IMR-90 (cell line): ENCODE measurements at regions not wholly inside any gene's neighbourhood (a gene's known extent, or its start where the extent isn't known, plus 50 kb on each side); places are given as distances from the start of the nearest gene placed in this dataset.

Experiments used
- ATAC-seq: fragments of 200-7000 bp; cut with Tn5 transposase; 2 replicates; pipeline ENCODE4 v1.9.1; 2020; ENCODE audit warnings: low read depth, mild to moderate bottlenecking, moderate library complexity
- BruUV-seq: library from RNA; stranded (reverse); fragments of 400-500 nt; replicated peaks from 2 replicates; lab custom pipeline; 2021; lab: Mats Ljungman, UMichigan
- CTCF ChIA-PET: fragments of 300-600 bp; formaldehyde crosslinking; extraction: SDS; loops from one replicate; lab custom pipeline; 2021; ENCODE audit warnings: antibody characterized with exemption; lab: Yijun Ruan, JAX
- POLR2A ChIA-PET: fragments of 300-600 bp; sonication (Branson Sonifier 250); formaldehyde crosslinking; loops from one replicate; lab custom pipeline; 2022; ENCODE audit warnings: antibody characterized with exemption; ENCODE audit not compliant: unreplicated experiment; lab: Charles Lee
- DNase-seq: peaks from one replicate; pipeline ENCODE4 v3.0.0; 2013
- H2AFZ ChIP-seq: replicated peaks from 2 replicates; pipeline ENCODE3; 2013; ENCODE audit warnings: low read length, mild to moderate bottlenecking; ENCODE audit not compliant: poor library complexity
- H2AK5ac ChIP-seq: 2 replicates; pipeline ENCODE4 v1.6.1; 2013; ENCODE audit warnings: low read depth, low read length, inconsistent platforms
- H2AK9ac ChIP-seq: replicated peaks from 2 replicates; pipeline ENCODE3; 2013; ENCODE audit warnings: mild to moderate bottlenecking, low read depth, low read length, moderate library complexity; ENCODE audit not compliant: poor library complexity
- H2BK120ac ChIP-seq: 2 replicates; pipeline ENCODE4 v1.6.1; 2013; ENCODE audit warnings: low read depth, low read length, inconsistent platforms
- H2BK15ac ChIP-seq: 3 replicates; pipeline ENCODE4 v1.6.1; 2013; ENCODE audit warnings: low read depth, low read length, inconsistent platforms
- H2BK20ac ChIP-seq: 2 replicates; pipeline ENCODE4 v1.6.1; 2013; ENCODE audit warnings: low read depth, mild to moderate bottlenecking, inconsistent platforms, low read length, moderate library complexity
- H2BK5ac ChIP-seq: 2 replicates; pipeline ENCODE4 v1.6.1; 2013; ENCODE audit warnings: mild to moderate bottlenecking, low read depth, low read length, inconsistent platforms; ENCODE audit not compliant: poor library complexity, severe bottlenecking
- H3K14ac ChIP-seq: replicated peaks from 2 replicates; pipeline ENCODE4 v1.6.1; 2013; ENCODE audit warnings: low read depth, low read length, inconsistent platforms
- H3K18ac ChIP-seq: 2 replicates; pipeline ENCODE4 v1.6.1; 2013; ENCODE audit warnings: low read depth, low read length, control low read depth
- H3K23ac ChIP-seq: 2 replicates; pipeline ENCODE4 v1.6.1; 2013; ENCODE audit warnings: low read depth, low read length, inconsistent platforms
- H3K27ac ChIP-seq: 2 replicates; pipeline ENCODE4 v1.5.1; 2013; ENCODE audit warnings: mild to moderate bottlenecking, control low read depth, low read length; ENCODE audit not compliant: insufficient read depth
- H3K27me3 ChIP-seq: 2 replicates; pipeline ENCODE4 v1.6.1; 2013; ENCODE audit warnings: low read length; ENCODE audit not compliant: control insufficient read depth, insufficient read depth
- H3K36me3 ChIP-seq: 2 replicates; pipeline ENCODE4 v1.6.1; 2013; ENCODE audit warnings: low read length, mixed read lengths; ENCODE audit not compliant: control insufficient read depth, insufficient read depth
- H3K4ac ChIP-seq: 2 replicates; pipeline ENCODE4 v1.6.1; 2013; ENCODE audit warnings: low read depth, low read length, inconsistent platforms
- H3K4me1 ChIP-seq: 2 replicates; pipeline ENCODE4 v1.6.1; 2013; ENCODE audit warnings: low read length, mixed read lengths; ENCODE audit not compliant: control insufficient read depth, insufficient read depth
- H3K4me2 ChIP-seq: 2 replicates; pipeline ENCODE4 v1.6.1; 2013; ENCODE audit warnings: low read depth, mild to moderate bottlenecking, control low read depth, low read length, moderate library complexity
- H3K4me3 ChIP-seq: 2 replicates; pipeline ENCODE4 v1.5.1; 2013; ENCODE audit warnings: low read depth, mild to moderate bottlenecking, control low read depth, low read length, moderate library complexity; ENCODE audit not compliant: insufficient read depth
- H3K56ac ChIP-seq: 2 replicates; pipeline ENCODE4 v1.6.1; 2013; ENCODE audit warnings: low read length, inconsistent platforms; ENCODE audit not compliant: insufficient read depth; ENCODE audit errors: extremely low read depth
- H3K79me1 ChIP-seq, 2 experiments: 2 replicates each; pipeline ENCODE4 v1.6.1; 2013; ENCODE audit warnings: low read length in 2 of 2, inconsistent platforms in 1 of 2, low read depth in 1 of 2
- H3K9ac ChIP-seq: 2 replicates; pipeline ENCODE4 v1.6.1; 2013; ENCODE audit warnings: low read depth, low read length, control low read depth
- H3K9me1 ChIP-seq: 2 replicates; pipeline ENCODE4 v1.6.1; 2013; ENCODE audit warnings: low read length, inconsistent platforms; ENCODE audit not compliant: insufficient read depth
- H3K9me3 ChIP-seq: 2 replicates; pipeline ENCODE4 v1.6.1; 2013; ENCODE audit warnings: low read length; ENCODE audit not compliant: control insufficient read depth, insufficient read depth
- H4K20me1 ChIP-seq: 2 replicates; pipeline ENCODE4 v1.6.1; 2013; ENCODE audit warnings: low read length, inconsistent platforms; ENCODE audit not compliant: insufficient read depth
- H4K5ac ChIP-seq: 2 replicates; pipeline ENCODE4 v1.6.1; 2013; ENCODE audit warnings: mild to moderate bottlenecking, low read depth, low read length, control low read depth
- H4K8ac ChIP-seq, 2 experiments: 2 replicates each; pipeline ENCODE4 v1.6.1; 2013; ENCODE audit warnings: low read depth in 2 of 2, low read length in 2 of 2, control low read depth in 1 of 2, inconsistent platforms in 1 of 2
- H4K91ac ChIP-seq: 2 replicates; pipeline ENCODE4 v1.6.1; 2013; ENCODE audit warnings: low read depth, low read length, inconsistent platforms; ENCODE audit not compliant: insufficient read depth
- MAFK ChIP-seq: IDR thresholded peaks from 2 replicates; pipeline ENCODE4 v1.6.1; 2012; ENCODE audit warnings: low read depth, low read length, improper control_type of control experiment
- NFE2L2 ChIP-seq: fragments of 150-350 bp; IDR thresholded peaks from 2 replicates; pipeline ENCODE4 v1.6.1; 2016; ENCODE audit warnings: low read depth, mild to moderate bottlenecking, low read length
- WGBS, 2 experiments: methylation state at CpG; one replicate each; pipeline versions ENCODE4 v1.1.5 to v1.1.7; 2013; ENCODE audit warnings: missing lambda C conversion rate in 2 of 2; ENCODE audit not compliant: insufficient read length in 1 of 2; ENCODE audit errors: extremely low coverage in 2 of 2; 5-methylcytosine and 5-hydroxymethylcytosine counted together
- dilution Hi-C: fragments of 300-500 bp; cut with HindIII; formaldehyde crosslinking; loops from one replicate; pipeline ENCODE4 v1.14.3; 2018; ENCODE audit warnings: low sequenced_read_pairs; ENCODE audit not compliant: unreplicated experiment
- in situ Hi-C: fragments of 300-500 bp; cut with MboI; formaldehyde crosslinking; loops from 3 replicates; pipeline ENCODE4 v1.14.3; 2019; ENCODE audit warnings: low sequenced_read_pairs, inconsistent platforms, mixed read lengths
- intact Hi-C: fragments of 100-400 bp; cut with micrococcal nuclease; formaldehyde crosslinking; loops from 2 replicates; pipeline ENCODE4 v1.10.0; 2022

- Histone ChIP-seq H2BK15ac (no peak overlapping the region), H3K9me1 (no peaks in the 10 kb centered on the region), H3K14ac (no peak overlapping the region), H2AK9ac (no peak overlapping the region), H3K9ac (no peak overlapping the region), H4K91ac (no peak overlapping the region), H3K9me3 (0 out of 2 replicates have a peak, but pooled peaks cover 2% of the 10 kb centered on the region), H3K27me3 (no peaks in the 10 kb centered on the region), H3K4me1 (no peaks in the 10 kb centered on the region), H3K56ac (no peak overlapping the region), H3K4me2 (no peak overlapping the region), H3K79me1 (no peaks in the 10 kb centered on the region), H3K18ac (no peak overlapping the region), H2BK5ac (no peak overlapping the region), H2BK20ac (no peak overlapping the region), H4K20me1 (no peaks in the 10 kb centered on the region), H3K4ac (no peak overlapping the region), H3K36me3 (no peaks in the 10 kb centered on the region), H3K4me3 (no peak overlapping the region), H2BK120ac (no peak overlapping the region), H3K23ac (no peak overlapping the region), H4K8ac (no peak overlapping the region), H2AK5ac (no peak overlapping the region), H2AFZ (no peak overlapping the region), H3K27ac (no peak overlapping the region), H4K5ac (no peak overlapping the region)
- no peak for ATAC-seq
- intact Hi-C loops, result no loop called here
- ChIA-PET POLR2A (no interaction called here), CTCF (no interaction called here)
- BruUV-seq, result no TSS peak
- WGBS, 2 experiments, result no CpG with 5 or more reads among the region's 2 CpGs
- dilution Hi-C loops, result no loop called here
- TF ChIP-seq NFE2L2 (no peak), MAFK (peak; percentile 77)
- DNase-seq, result no peak
- in situ Hi-C loops, result no loop called here
Measured at GRCh38 chr21:22927469-22927868, 1929.3 kb downstream of the NCAM2 start.
